Upper lobe of left lung (tissue), 6 donors: ENCODE measurements at regions not wholly inside any gene's neighbourhood (a gene's known extent, or its start where the extent isn't known, plus 50 kb on each side); places are given as distances from the start of the nearest gene placed in this dataset.
A peak's percentile ranks its signal among the peaks of the same experiment; 100 is the strongest.
"Not testable (repeated sequence)": the region's sequence is repeated elsewhere in the genome, so short reads cannot be mapped to it uniquely, and the experiment has no call there.

ENCODE experiments used
- ATAC-seq, 2 donors: fragments of 200-7000 bp; cut with Tn5 transposase; one replicate each; pipeline ENCODE4 v1.9.1; 2022; ENCODE audit warnings: mild to moderate bottlenecking in 2 of 2, moderate library complexity in 2 of 2; ENCODE audit not compliant: low FRiP score in 2 of 2
- DNase-seq, 2 donors: peaks; one replicate each; pipeline ENCODE4 v3.0.0-alpha.2; 2019 to 2020
- H3K27ac ChIP-seq, 4 donors: fragments of 200-600 bp; sonication (generic); one replicate each; pipeline ENCODE4 v1.5.1; 2016 to 2019
- H3K27me3 ChIP-seq, 4 donors: fragments of 200-600 bp; sonication (generic); one replicate each; pipeline ENCODE4 v1.5.1; 2017 to 2019
- H3K36me3 ChIP-seq, 4 donors: fragments of 200-600 bp; sonication (generic); one replicate each; pipeline ENCODE4 v1.5.1; 2016 to 2019
- H3K4me1 ChIP-seq, 4 donors: fragments of 200-600 bp; sonication (generic); one replicate each; pipeline ENCODE4 v1.5.1; 2018 to 2019
- H3K4me3 ChIP-seq, 4 donors: fragments of 200-600 bp; sonication (generic); one replicate each; pipeline ENCODE4 v1.5.1; 2017 to 2019; ENCODE audit warnings: mild to moderate bottlenecking in 2 of 4, moderate library complexity in 1 of 4
- H3K9me3 ChIP-seq, 4 donors: fragments of 200-600 bp; sonication (generic); one replicate each; pipeline ENCODE4 v1.5.1; 2018 to 2019
- EP300 ChIP-seq, 4 donors: sonication (generic); formaldehyde crosslinking; IDR thresholded peaks; one replicate each; pipeline ENCODE4 v1.5.1; 2017; ENCODE audit warnings: antibody characterized with exemption in 4 of 4, control low read depth in 2 of 4
- POLR2A ChIP-seq, 4 donors: fragments of 450-650 bp; IDR thresholded peaks; one replicate each; pipeline ENCODE4 v1.5.1; 2016 to 2017; ENCODE audit warnings: antibody characterized with exemption in 4 of 4, mild to moderate bottlenecking in 2 of 4
- POLR2AphosphoS5 ChIP-seq, 2 donors: sonication (generic); formaldehyde crosslinking; IDR thresholded peaks; one replicate each; pipeline ENCODE4 v1.5.1; 2017; ENCODE audit warnings: antibody characterized with exemption in 2 of 2
- WGBS, 2 donors: methylation state at CpG; one replicate each; pipeline ENCODE4 v1.1.5; 2017 to 2018; 5-methylcytosine and 5-hydroxymethylcytosine counted together
- TF ChIP-seq, protein P1 (sequence below), 6 experiments: fragments of 450-650 bp in 4 of 6; fragments of 200-600 bp in 2 of 6; sonication (generic) in 2 of 6; IDR thresholded peaks; one replicate each; pipeline ENCODE4 v1.5.1; 2016 to 2019; ENCODE audit warnings: antibody characterized with exemption in 6 of 6
- donor health status: DM: no; HTN: no; CAD: no; lungs with moderate emphysema.
- donor health status: DM: no; HTN: yes; CAD: no; lungs with severe emphysema.

DNA sequence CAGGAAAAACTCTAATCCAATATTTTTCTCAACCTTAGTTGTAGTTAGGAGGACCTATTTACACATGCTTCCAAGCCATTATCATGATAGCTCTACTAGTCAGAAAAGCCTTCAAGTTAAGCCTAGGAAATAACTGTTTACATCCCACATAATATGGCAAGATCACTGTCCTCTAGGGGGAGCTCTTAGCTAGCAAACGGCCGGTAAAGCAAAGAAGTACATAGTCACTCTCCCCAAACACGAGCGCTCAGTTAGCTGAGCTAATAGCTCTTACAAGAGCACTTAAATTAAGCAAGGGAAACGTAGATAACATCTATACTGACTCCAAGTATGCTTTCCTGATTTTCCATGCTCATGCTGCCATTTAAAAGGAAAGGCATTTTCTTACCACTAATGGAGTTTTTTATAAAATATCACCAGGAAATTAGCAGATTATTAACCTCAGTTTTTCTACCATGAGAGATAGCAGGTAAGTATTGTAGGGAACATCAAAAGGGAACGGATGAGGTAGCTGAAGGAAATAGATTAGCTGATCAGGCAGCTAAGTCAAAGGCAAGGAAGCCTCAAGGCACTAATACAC is 100.6 kb upstream of the PABPC3 start:
- DNase-seq (peak in 1 of 2 donors; percentile 58), ATAC-seq (peak; percentile 75 to 87)
- Histone ChIP-seq H3K36me3 (no peaks in the 10 kb centered on the region), H3K27ac (no peak overlapping the region), H3K27me3 (no peaks in the 10 kb centered on the region), H3K9me3 (no peaks in the 10 kb centered on the region), H3K4me3 (no peak overlapping the region), H3K4me1 (peaks cover 0 to 3% (median 0%) of the 10 kb centered on the region in 4 donors)
- WGBS, 2 donors = 4 to 5% methylated on average over 6 of the region's 6 CpGs
- TF ChIP-seq, protein P1, sequence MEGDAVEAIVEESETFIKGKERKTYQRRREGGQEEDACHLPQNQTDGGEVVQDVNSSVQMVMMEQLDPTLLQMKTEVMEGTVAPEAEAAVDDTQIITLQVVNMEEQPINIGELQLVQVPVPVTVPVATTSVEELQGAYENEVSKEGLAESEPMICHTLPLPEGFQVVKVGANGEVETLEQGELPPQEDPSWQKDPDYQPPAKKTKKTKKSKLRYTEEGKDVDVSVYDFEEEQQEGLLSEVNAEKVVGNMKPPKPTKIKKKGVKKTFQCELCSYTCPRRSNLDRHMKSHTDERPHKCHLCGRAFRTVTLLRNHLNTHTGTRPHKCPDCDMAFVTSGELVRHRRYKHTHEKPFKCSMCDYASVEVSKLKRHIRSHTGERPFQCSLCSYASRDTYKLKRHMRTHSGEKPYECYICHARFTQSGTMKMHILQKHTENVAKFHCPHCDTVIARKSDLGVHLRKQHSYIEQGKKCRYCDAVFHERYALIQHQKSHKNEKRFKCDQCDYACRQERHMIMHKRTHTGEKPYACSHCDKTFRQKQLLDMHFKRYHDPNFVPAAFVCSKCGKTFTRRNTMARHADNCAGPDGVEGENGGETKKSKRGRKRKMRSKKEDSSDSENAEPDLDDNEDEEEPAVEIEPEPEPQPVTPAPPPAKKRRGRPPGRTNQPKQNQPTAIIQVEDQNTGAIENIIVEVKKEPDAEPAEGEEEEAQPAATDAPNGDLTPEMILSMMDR (IDR thresholded peaks at IDR 0.05) = peak; percentile 45 to 70 (median 64)
- TF ChIP-seq POLR2AphosphoS5 (IDR thresholded peaks at IDR 0.05) (no peak), EP300 (IDR thresholded peaks at IDR 0.05) (no peak)

DNA sequence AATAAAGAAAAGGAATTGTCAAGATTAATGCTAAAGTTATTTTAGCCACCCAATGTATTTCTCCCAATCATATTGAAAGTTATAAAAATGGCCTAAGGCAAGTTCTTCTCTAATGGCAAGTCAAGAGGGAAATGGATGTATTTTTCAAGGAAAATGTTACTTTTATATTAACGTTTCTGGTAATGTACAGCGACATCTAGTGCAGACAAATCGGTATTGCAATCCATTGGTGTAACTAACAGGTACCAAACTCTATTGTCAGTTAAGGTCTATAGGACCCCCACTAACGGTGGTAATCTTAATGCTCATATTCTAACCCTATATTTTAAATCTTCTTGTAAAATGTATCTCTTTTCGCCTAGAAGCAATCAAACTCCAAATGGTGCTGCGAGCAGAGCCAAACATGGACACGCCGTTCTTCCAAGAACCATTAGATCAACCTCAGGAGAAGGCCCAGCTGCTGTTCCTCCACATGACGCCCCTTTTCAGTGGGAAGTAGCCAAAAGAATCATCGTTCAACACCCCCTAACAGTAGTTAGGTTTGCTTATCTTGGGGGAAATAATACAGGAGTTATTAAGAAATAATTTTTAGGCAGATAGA is 98.5 kb upstream of the PABPC3 start:
- TF ChIP-seq, protein P1 (IDR thresholded peaks at IDR 0.05) = peak; percentile 30 to 68 (median 60)
- no peak for TF ChIP-seq EP300 (IDR thresholded peaks at IDR 0.05)
- Histone ChIP-seq H3K27me3 (no peaks in the 10 kb centered on the region), H3K27ac (no peak overlapping the region), H3K4me1 (peaks cover 0 to 3% (median 0%) of the 10 kb centered on the region in 4 donors), H3K36me3 (no peaks in the 10 kb centered on the region), H3K4me3 (no peak overlapping the region), H3K9me3 (no peaks in the 10 kb centered on the region)
- DNase-seq (no peak), ATAC-seq (no peak)
- WGBS, 2 donors = 32 to 35% methylated on average over 10 of the region's 10 CpGs

DNA sequence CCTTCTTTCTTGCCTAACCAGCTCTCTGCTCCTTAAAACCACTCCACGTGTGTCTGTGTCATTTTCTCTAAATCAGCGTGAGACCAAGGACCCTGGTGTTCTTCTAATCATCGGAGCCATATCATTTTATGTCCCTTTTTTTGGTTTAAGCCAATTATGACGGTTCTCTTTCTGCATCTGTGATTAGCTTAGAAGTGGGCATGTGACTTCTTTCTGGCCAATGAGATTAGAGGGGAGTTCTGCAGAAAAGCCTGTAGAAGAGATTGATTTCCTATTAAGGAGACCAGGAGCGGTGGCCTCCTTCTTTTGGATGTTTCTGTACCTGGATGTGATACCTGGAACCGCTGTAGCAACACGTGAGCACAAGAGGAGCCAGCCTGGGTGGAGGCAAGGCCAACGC is 97.5 kb upstream of the PABPC3 start:
- WGBS, 2 donors = 84 to 87% methylated on average over 8 of the region's 8 CpGs
- DNase-seq = no peak
- Histone ChIP-seq H3K4me1 (peaks cover 0 to 3% (median 0%) of the 10 kb centered on the region in 4 donors), H3K36me3 (no peaks in the 10 kb centered on the region), H3K27me3 (no peaks in the 10 kb centered on the region), H3K27ac (no peak overlapping the region), H3K9me3 (no peaks in the 10 kb centered on the region), H3K4me3 (no peak overlapping the region)
- no peak for TF ChIP-seq EP300 (IDR thresholded peaks at IDR 0.05)
- no peak for TF ChIP-seq POLR2A (IDR thresholded peaks at IDR 0.05)
- ATAC-seq = no peak

GRCh38 chr13:25001476-25002206 is 94.3 kb upstream of the PABPC3 start:
- Histone ChIP-seq H3K36me3 (no peaks in the 10 kb centered on the region), H3K9me3 (no peaks in the 10 kb centered on the region), H3K27ac (no peak overlapping the region), H3K27me3 (no peaks in the 10 kb centered on the region), H3K4me3 (no peak overlapping the region), H3K4me1 (no peaks in the 10 kb centered on the region)
- no peak for ATAC-seq
- no peak for DNase-seq
- TF ChIP-seq POLR2A (IDR thresholded peaks at IDR 0.05) (no peak), EP300 (IDR thresholded peaks at IDR 0.05) (no peak)
- WGBS, 2 donors = 57 to 64% methylated on average over 11 of the region's 11 CpGs

- DNase-seq, H3K27ac ChIP-seq, H3K27me3 ChIP-seq, H3K4me1 ChIP-seq, H3K36me3 ChIP-seq, H3K9me3 ChIP-seq, ATAC-seq, H3K4me3 ChIP-seq: not testable (repeated sequence)
- WGBS, 2 donors = 34 to 36% methylated on average over 11 to 14 of the region's 14 CpGs
Observed at GRCh38 chr13:25002311-25002710, 93.6 kb upstream of the PABPC3 start.

GRCh38 chr13:25004489-25004888 is 91.4 kb upstream of the PABPC3 start:
- ATAC-seq = peak in 1 of 2 donors; percentile 10
- not testable (repeated sequence) for H3K27ac ChIP-seq, DNase-seq, H3K4me3 ChIP-seq, H3K36me3 ChIP-seq, H3K4me1 ChIP-seq, H3K27me3 ChIP-seq, H3K9me3 ChIP-seq
- WGBS, 2 donors = 81 to 84% methylated on average over 4 of the region's 10 CpGs
